HL-60 (cell line): ENCODE measurements at regions not wholly inside any gene's neighbourhood (a gene's known extent, or its start where the extent isn't known, plus 50 kb on each side); places are given as distances from the start of the nearest gene placed in this dataset.

Experiments
- GABPA ChIP-seq: IDR thresholded peaks from 2 replicates; pipeline ENCODE4 v1.6.1; 2012; ENCODE audit warnings: low read depth
- POLR2AphosphoS5 ChIP-seq: IDR thresholded peaks from 2 replicates; pipeline ENCODE4 v1.6.1; 2012; ENCODE audit warnings: low read depth
- SPI1 ChIP-seq: IDR thresholded peaks from 2 replicates; pipeline ENCODE4 v1.6.1; 2012; ENCODE audit warnings: low read depth, mild to moderate bottlenecking, borderline replicate concordance
- TF ChIP-seq, protein P1 (sequence below): IDR thresholded peaks from one replicate; pipeline ENCODE4 v1.5.1; 2011; ENCODE audit warnings: low read length, control low read depth, inconsistent platforms; ENCODE audit not compliant: insufficient read depth
- TF ChIP-seq, protein P2 (sequence below): IDR thresholded peaks from 2 replicates; pipeline ENCODE4 v1.6.1; 2012; ENCODE audit warnings: low read depth; ENCODE audit not compliant: insufficient replicate concordance

DNA sequence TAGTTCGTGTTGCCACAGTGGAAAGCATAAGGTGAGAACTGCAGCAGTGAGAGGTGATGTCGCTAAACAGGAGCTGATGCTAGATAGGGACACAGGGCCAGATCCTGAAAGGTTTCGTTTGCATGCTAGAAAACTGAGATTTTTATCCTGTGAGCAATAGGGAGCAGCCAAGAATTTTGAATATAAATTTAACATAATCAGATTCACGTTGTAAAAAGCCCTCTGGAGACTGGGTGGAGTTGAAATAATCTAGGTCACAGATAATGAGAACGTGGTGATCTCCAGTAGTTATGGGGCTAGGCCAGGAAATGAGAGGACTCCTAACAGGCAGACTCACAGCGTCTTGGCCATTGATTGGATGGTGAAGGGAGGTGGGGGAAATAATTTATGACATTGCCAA is 92.1 kb upstream of the IMMP2L start:
- no peak for TF ChIP-seq POLR2AphosphoS5
- TF ChIP-seq, protein P1, sequence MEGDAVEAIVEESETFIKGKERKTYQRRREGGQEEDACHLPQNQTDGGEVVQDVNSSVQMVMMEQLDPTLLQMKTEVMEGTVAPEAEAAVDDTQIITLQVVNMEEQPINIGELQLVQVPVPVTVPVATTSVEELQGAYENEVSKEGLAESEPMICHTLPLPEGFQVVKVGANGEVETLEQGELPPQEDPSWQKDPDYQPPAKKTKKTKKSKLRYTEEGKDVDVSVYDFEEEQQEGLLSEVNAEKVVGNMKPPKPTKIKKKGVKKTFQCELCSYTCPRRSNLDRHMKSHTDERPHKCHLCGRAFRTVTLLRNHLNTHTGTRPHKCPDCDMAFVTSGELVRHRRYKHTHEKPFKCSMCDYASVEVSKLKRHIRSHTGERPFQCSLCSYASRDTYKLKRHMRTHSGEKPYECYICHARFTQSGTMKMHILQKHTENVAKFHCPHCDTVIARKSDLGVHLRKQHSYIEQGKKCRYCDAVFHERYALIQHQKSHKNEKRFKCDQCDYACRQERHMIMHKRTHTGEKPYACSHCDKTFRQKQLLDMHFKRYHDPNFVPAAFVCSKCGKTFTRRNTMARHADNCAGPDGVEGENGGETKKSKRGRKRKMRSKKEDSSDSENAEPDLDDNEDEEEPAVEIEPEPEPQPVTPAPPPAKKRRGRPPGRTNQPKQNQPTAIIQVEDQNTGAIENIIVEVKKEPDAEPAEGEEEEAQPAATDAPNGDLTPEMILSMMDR: no peak
- no peak for TF ChIP-seq GABPA
- TF ChIP-seq, protein P2, sequence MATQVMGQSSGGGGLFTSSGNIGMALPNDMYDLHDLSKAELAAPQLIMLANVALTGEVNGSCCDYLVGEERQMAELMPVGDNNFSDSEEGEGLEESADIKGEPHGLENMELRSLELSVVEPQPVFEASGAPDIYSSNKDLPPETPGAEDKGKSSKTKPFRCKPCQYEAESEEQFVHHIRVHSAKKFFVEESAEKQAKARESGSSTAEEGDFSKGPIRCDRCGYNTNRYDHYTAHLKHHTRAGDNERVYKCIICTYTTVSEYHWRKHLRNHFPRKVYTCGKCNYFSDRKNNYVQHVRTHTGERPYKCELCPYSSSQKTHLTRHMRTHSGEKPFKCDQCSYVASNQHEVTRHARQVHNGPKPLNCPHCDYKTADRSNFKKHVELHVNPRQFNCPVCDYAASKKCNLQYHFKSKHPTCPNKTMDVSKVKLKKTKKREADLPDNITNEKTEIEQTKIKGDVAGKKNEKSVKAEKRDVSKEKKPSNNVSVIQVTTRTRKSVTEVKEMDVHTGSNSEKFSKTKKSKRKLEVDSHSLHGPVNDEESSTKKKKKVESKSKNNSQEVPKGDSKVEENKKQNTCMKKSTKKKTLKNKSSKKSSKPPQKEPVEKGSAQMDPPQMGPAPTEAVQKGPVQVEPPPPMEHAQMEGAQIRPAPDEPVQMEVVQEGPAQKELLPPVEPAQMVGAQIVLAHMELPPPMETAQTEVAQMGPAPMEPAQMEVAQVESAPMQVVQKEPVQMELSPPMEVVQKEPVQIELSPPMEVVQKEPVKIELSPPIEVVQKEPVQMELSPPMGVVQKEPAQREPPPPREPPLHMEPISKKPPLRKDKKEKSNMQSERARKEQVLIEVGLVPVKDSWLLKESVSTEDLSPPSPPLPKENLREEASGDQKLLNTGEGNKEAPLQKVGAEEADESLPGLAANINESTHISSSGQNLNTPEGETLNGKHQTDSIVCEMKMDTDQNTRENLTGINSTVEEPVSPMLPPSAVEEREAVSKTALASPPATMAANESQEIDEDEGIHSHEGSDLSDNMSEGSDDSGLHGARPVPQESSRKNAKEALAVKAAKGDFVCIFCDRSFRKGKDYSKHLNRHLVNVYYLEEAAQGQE: no peak
- TF ChIP-seq SPI1: no peak
